KOPT-K1 (cell line): ENCODE measurements at regions not wholly inside any gene's neighbourhood (a gene's known extent, or its start where the extent isn't known, plus 50 kb on each side); places are given as distances from the start of the nearest gene placed in this dataset.

ENCODE experiments used
- H3K27ac ChIP-seq: fragments of 200-600 bp; sonication (generic); 2 replicates; pipeline ENCODE4 v1.5.1; 2016; ENCODE audit warnings: antibody characterized with exemption, mild to moderate bottlenecking, low read depth, low read length; ENCODE audit not compliant: poor library complexity, severe bottlenecking
- H3K36me3 ChIP-seq: fragments of 200-600 bp; sonication (generic); 2 replicates; pipeline ENCODE4 v1.5.1; 2017; ENCODE audit warnings: antibody characterized with exemption, mild to moderate bottlenecking, low read length, moderate library complexity; ENCODE audit not compliant: insufficient read depth
- H3K9me3 ChIP-seq: fragments of 200-600 bp; sonication (generic); 2 replicates; pipeline ENCODE4 v1.5.1; 2017; ENCODE audit warnings: antibody characterized with exemption, low read length, mild to moderate bottlenecking; ENCODE audit not compliant: insufficient read depth, poor library complexity, severe bottlenecking

GRCh38 chr19:16000024-16000663 is 51.3 kb downstream of the OR10H4 start:
- H3K36me3 ChIP-seq, result no peaks in the 10 kb centered on the region
- no peak overlapping the region for H3K27ac ChIP-seq
- peaks cover 22% of the 10 kb centered on the region for H3K9me3 ChIP-seq

- Histone ChIP-seq H3K9me3 (peaks cover 8% of the 10 kb centered on the region), H3K36me3 (no peaks in the 10 kb centered on the region), H3K27ac (peak overlapping the region; percentile 77)
Measured at GRCh38 chr19:16001481-16002312, 52.9 kb downstream of the OR10H4 start.

- Histone ChIP-seq H3K9me3 (no peaks in the 10 kb centered on the region), H3K36me3 (no peaks in the 10 kb centered on the region), H3K27ac (peak overlapping the region; percentile 77)
Measured at GRCh38 chr19:16002406-16003384, 53.9 kb downstream of the OR10H4 start.

- H3K9me3 ChIP-seq, result no peaks in the 10 kb centered on the region
Measured at GRCh38 chr19:16003391-16003790, 54.6 kb downstream of the OR10H4 start.

GRCh38 chr19:16005925-16006324 is 57.1 kb downstream of the OR10H4 start:
- no peak overlapping the region for H3K27ac ChIP-seq
- no peaks in the 10 kb centered on the region for H3K9me3 ChIP-seq
- no peaks in the 10 kb centered on the region for H3K36me3 ChIP-seq

More at GRCh38 chr19:16003391-16003790, 54.6 kb downstream of the OR10H4 start:
- no peaks in the 10 kb centered on the region for H3K36me3 ChIP-seq
- no peak overlapping the region for H3K27ac ChIP-seq

GRCh38 chr19:16012552-16012951 is 63.7 kb upstream of the TPM4 start:
- Histone ChIP-seq H3K36me3 (no peaks in the 10 kb centered on the region), H3K9me3 (no peaks in the 10 kb centered on the region), H3K27ac (no peak overlapping the region)

GRCh38 chr19:16013181-16013850 is 63.0 kb upstream of the TPM4 start:
- no peaks in the 10 kb centered on the region for H3K36me3 ChIP-seq
- no peaks in the 10 kb centered on the region for H3K9me3 ChIP-seq
- no peak overlapping the region for H3K27ac ChIP-seq

GRCh38 chr19:16013851-16014840 is 62.1 kb upstream of the TPM4 start:
- Histone ChIP-seq H3K36me3 (no peaks in the 10 kb centered on the region), H3K9me3 (no peaks in the 10 kb centered on the region), H3K27ac (no peak overlapping the region)

- Histone ChIP-seq H3K36me3 (no peaks in the 10 kb centered on the region), H3K27ac (no peak overlapping the region), H3K9me3 (no peaks in the 10 kb centered on the region)
Measured at GRCh38 chr19:16014923-16015804, 61.1 kb upstream of the TPM4 start.

GRCh38 chr19:16015805-16016173 is 60.5 kb upstream of the TPM4 start:
- H3K9me3 ChIP-seq, result no peaks in the 10 kb centered on the region
- H3K27ac ChIP-seq, result no peak overlapping the region
- no peaks in the 10 kb centered on the region for H3K36me3 ChIP-seq

GRCh38 chr19:16016226-16017137 is 59.8 kb upstream of the TPM4 start:
- Histone ChIP-seq H3K27ac (no peak overlapping the region), H3K9me3 (no peaks in the 10 kb centered on the region)

GRCh38 chr19:16017138-16017490 is 59.2 kb upstream of the TPM4 start:
- Histone ChIP-seq H3K9me3 (no peaks in the 10 kb centered on the region), H3K27ac (no peak overlapping the region), H3K36me3 (no peaks in the 10 kb centered on the region)

More at GRCh38 chr19:16016226-16017137, 59.8 kb upstream of the TPM4 start:
- no peaks in the 10 kb centered on the region for H3K36me3 ChIP-seq
